Endothelial cell of umbilical vein (primary cell): ENCODE measurements at regions not wholly inside any gene's neighbourhood (a gene's known extent, or its start where the extent isn't known, plus 50 kb on each side); places are given as distances from the start of the nearest gene placed in this dataset.

Experiments
- BruUV-seq: library from RNA; stranded (reverse); fragments of 400-500 nt; replicated peaks from 2 replicates; lab custom pipeline; 2021; lab: Mats Ljungman, UMichigan
- CTCF ChIA-PET: fragments of 300-600, 350-600 bp; sonication (Branson Sonifier 250); formaldehyde crosslinking; loops from one replicate; lab custom pipeline; 2021; ENCODE audit warnings: antibody characterized with exemption, inconsistent platforms; lab: Charles Lee
- POLR2A ChIA-PET: fragments of 300-600, 350-600 bp; sonication (Branson Sonifier 250); formaldehyde crosslinking; loops from one replicate; lab custom pipeline; 2021; ENCODE audit warnings: antibody characterized with exemption, inconsistent platforms; lab: Charles Lee
- DNase-seq: peaks from one replicate; pipeline ENCODE4 v3.0.0-alpha.2; 2011; ENCODE audit warnings: low read depth, low spot score
- FAIRE-seq: peaks from 2 replicates; lab custom pipeline; 2011; peaks lifted over from hg19 to GRCh38; lab: Jason Lieb, UNC
- H2AFZ ChIP-seq: 2 replicates; pipeline ENCODE4 v1.6.0; 2012; ENCODE audit warnings: low read depth, low read length, control low read depth, inconsistent platforms
- H3K27ac ChIP-seq: 2 replicates; pipeline ENCODE4 v1.5.1; 2011; ENCODE audit warnings: low read depth, mild to moderate bottlenecking, control low read depth, low read length, moderate library complexity; ENCODE audit not compliant: insufficient read depth
- H3K27me3 ChIP-seq, 2 experiments: 2 replicates each; pipeline versions ENCODE4 v1.6.0 to v1.6.1; 2011; ENCODE audit warnings: low read length in 2 of 2, mixed read lengths in 1 of 2; ENCODE audit not compliant: control insufficient read depth in 2 of 2, insufficient read depth in 2 of 2
- H3K36me3 ChIP-seq, 2 experiments: 2 replicates in 1 of 2; 3 replicates in 1 of 2; pipeline ENCODE4 v1.5.1; 2011; ENCODE audit warnings: low read length in 2 of 2, mild to moderate bottlenecking in 1 of 2, moderate library complexity in 1 of 2; ENCODE audit not compliant: control insufficient read depth in 2 of 2, insufficient read depth in 2 of 2; ENCODE audit errors: extremely low read depth in 1 of 2
- H3K4me1 ChIP-seq: 3 replicates; pipeline ENCODE4 v1.5.1; 2011; ENCODE audit warnings: mild to moderate bottlenecking, low read length; ENCODE audit not compliant: control insufficient read depth, insufficient read depth; ENCODE audit errors: extremely low read depth
- H3K4me2 ChIP-seq: 2 replicates; pipeline ENCODE4 v1.6.1; 2011; ENCODE audit warnings: low read length, control low read depth, mixed read lengths; ENCODE audit not compliant: insufficient read depth
- H3K4me3 ChIP-seq, 3 experiments: fragments of 200-600 bp in 1 of 3; sonication (generic), shearing (Covaris generic) in 1 of 3; replicated peaks in 1 of 3; 2 replicates each; pipeline ENCODE4 v1.5.1; 2011 to 2016; ENCODE audit warnings: control low read depth in 3 of 3, low read length in 3 of 3, mild to moderate bottlenecking in 2 of 3, inconsistent platforms in 1 of 3, low read depth in 1 of 3, moderate library complexity in 1 of 3; ENCODE audit not compliant: insufficient read depth in 1 of 3
- H3K79me2 ChIP-seq: 2 replicates; pipeline ENCODE4 v1.6.0; 2012; ENCODE audit warnings: low read length, inconsistent platforms; ENCODE audit not compliant: control insufficient read depth, insufficient read depth
- H3K9ac ChIP-seq: replicated peaks from 2 replicates; pipeline ENCODE3; 2011; ENCODE audit warnings: low read length, control low read depth; ENCODE audit not compliant: insufficient read depth; ENCODE audit errors: extremely low read depth
- H3K9me1 ChIP-seq: replicated peaks from 3 replicates; pipeline ENCODE4 v1.6.0; 2011; ENCODE audit warnings: mild to moderate bottlenecking, low read length; ENCODE audit not compliant: control insufficient read depth, insufficient read depth; ENCODE audit errors: extremely low read depth
- H3K9me3 ChIP-seq: replicated peaks from 2 replicates; pipeline ENCODE4 v1.5.1; 2012; ENCODE audit warnings: low read length, inconsistent platforms; ENCODE audit not compliant: control insufficient read depth, insufficient read depth
- H4K20me1 ChIP-seq: replicated peaks from 2 replicates; pipeline ENCODE3; 2011; ENCODE audit warnings: mild to moderate bottlenecking, low read length; ENCODE audit not compliant: control insufficient read depth, insufficient read depth; ENCODE audit errors: extremely low read depth
- EZH2 ChIP-seq: IDR thresholded peaks from 2 replicates; pipeline ENCODE4 v1.6.1; 2012; ENCODE audit warnings: borderline replicate concordance, low read depth, mild to moderate bottlenecking, moderate library complexity, low read length, inconsistent platforms; ENCODE audit not compliant: severe bottlenecking
- FOS ChIP-seq: IDR thresholded peaks from 2 replicates; pipeline ENCODE4 v1.6.1; 2011; ENCODE audit warnings: mild to moderate bottlenecking, low read length, moderate library complexity, borderline replicate concordance; ENCODE audit not compliant: insufficient read depth
- GATA2 ChIP-seq: IDR thresholded peaks from 2 replicates; pipeline ENCODE4 v1.7.0; 2011; ENCODE audit warnings: low read depth, mild to moderate bottlenecking, moderate library complexity, mixed read lengths, low read length; ENCODE audit not compliant: insufficient read length, insufficient read depth
- JUN ChIP-seq: IDR thresholded peaks from 2 replicates; pipeline ENCODE4 v1.6.1; 2011; ENCODE audit warnings: borderline replicate concordance, low read depth; ENCODE audit not compliant: insufficient read length, insufficient read depth
- MYC ChIP-seq: IDR thresholded peaks from one replicate; pipeline ENCODE4 v1.6.1; 2011; ENCODE audit warnings: mild to moderate bottlenecking, low read depth, low read length
- POLR2A ChIP-seq: IDR thresholded peaks from 2 replicates; pipeline ENCODE4 v1.6.1; 2012; ENCODE audit warnings: low read depth, mild to moderate bottlenecking, control low read depth, low read length
- POLR2AphosphoS5 ChIP-seq: IDR thresholded peaks from 2 replicates; pipeline ENCODE4 v1.6.1; 2012; ENCODE audit warnings: low read depth, mild to moderate bottlenecking, control low read depth, low read length, moderate library complexity; ENCODE audit not compliant: insufficient read depth
- dilution Hi-C: fragments of 300-500 bp; cut with MboI; formaldehyde crosslinking; loops from one replicate; pipeline ENCODE4 v1.15.0; 2019; ENCODE audit warnings: low sequenced_read_pairs; ENCODE audit not compliant: extremely low pct_ligation_motif_present
- intact Hi-C: fragments of 100-400 bp; cut with micrococcal nuclease; formaldehyde crosslinking; loops from one replicate; pipeline ENCODE4 v1.10.0; 2022
- TF ChIP-seq, protein P1 (sequence below): IDR thresholded peaks from 2 replicates; pipeline ENCODE4 v1.6.1; 2011; ENCODE audit not compliant: insufficient read depth, insufficient read length
- TF ChIP-seq, protein P2 (sequence below), 2 donors: IDR thresholded peaks; 1 replicate in 1 of 2; 2 replicates in 1 of 2; pipeline ENCODE4 v1.5.1; 2011; ENCODE audit warnings: low read length in 2 of 2, mild to moderate bottlenecking in 2 of 2, moderate library complexity in 2 of 2, control low read depth in 1 of 2, inconsistent platforms in 1 of 2, low read depth in 1 of 2; ENCODE audit not compliant: insufficient read depth in 1 of 2; ENCODE audit errors: extremely low read depth in 1 of 2

DNA sequence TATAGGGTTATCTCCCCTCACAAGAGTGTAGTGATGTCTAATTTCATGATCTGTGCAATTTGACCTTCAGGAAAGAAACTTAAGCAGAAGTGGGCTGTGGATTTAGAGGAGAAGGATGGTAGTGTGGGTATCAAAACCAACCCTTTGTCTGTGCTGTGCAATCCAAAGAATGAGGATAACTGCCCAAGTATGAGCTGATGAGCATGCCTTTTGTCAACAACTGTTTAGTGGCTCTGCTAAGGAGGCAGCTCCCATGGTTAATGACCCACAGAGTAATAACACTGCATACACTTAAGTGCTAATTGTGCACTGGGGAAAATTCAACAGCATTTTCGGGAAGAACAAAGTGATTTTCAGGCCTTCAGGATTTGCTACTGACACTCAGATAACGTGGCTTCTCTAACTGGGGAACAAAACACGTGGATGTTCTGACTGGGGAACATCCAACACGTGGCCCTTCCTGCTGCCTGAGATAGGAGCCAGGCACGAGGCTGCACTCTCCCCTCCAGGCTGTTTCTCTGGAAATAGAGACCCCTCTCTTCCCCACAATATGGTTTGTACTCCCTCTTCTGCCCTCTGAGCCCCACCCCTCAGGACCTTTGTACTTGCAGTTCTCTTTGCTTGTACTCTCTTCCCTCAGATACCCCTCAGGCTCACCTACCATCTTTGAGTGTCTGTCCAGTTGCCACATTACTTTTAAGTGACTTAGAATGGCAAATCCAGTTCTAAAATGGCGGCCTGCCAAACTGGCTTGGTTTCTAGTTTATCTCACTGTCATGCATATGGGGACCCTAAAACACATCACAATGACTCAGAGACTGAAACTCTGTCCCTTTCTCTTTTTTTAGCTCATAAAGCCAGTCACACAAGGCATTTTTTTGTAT is 234.9 kb upstream of the POU2AF2 start:
- POLR2A ChIA-PET, result no interaction called here

More for the DNA sequence above, 234.9 kb upstream of the POU2AF2 start:
- no peaks in the 10 kb centered on the region for H3K4me1 ChIP-seq
- FAIRE-seq, result no peak
- H3K4me3 ChIP-seq, result no peak overlapping the region
- H3K36me3 ChIP-seq, result no peaks in the 10 kb centered on the region
- dilution Hi-C loops, result no loop called here
- no peak overlapping the region for H2AFZ ChIP-seq
- no peaks in the 10 kb centered on the region for H3K27me3 ChIP-seq
- no peak for TF ChIP-seq MYC
- TF ChIP-seq, protein P1, sequence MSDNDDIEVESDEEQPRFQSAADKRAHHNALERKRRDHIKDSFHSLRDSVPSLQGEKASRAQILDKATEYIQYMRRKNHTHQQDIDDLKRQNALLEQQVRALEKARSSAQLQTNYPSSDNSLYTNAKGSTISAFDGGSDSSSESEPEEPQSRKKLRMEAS, result no peak
- no peak for TF ChIP-seq POLR2A
- TF ChIP-seq EZH2, result no peak
- TF ChIP-seq JUN, result no peak
- TF ChIP-seq, protein P2, sequence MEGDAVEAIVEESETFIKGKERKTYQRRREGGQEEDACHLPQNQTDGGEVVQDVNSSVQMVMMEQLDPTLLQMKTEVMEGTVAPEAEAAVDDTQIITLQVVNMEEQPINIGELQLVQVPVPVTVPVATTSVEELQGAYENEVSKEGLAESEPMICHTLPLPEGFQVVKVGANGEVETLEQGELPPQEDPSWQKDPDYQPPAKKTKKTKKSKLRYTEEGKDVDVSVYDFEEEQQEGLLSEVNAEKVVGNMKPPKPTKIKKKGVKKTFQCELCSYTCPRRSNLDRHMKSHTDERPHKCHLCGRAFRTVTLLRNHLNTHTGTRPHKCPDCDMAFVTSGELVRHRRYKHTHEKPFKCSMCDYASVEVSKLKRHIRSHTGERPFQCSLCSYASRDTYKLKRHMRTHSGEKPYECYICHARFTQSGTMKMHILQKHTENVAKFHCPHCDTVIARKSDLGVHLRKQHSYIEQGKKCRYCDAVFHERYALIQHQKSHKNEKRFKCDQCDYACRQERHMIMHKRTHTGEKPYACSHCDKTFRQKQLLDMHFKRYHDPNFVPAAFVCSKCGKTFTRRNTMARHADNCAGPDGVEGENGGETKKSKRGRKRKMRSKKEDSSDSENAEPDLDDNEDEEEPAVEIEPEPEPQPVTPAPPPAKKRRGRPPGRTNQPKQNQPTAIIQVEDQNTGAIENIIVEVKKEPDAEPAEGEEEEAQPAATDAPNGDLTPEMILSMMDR (IDR thresholded peaks at IDR 0.05; ENCODE audit: extremely low read depth in 1 of 2, insufficient read depth in 1 of 2, low read depth in 1 of 2, low read length in 2 of 2), result no peak
- no peak for TF ChIP-seq POLR2AphosphoS5
- no peak for TF ChIP-seq FOS
- TF ChIP-seq GATA2, result no peak
- no peaks in the 10 kb centered on the region for H4K20me1 ChIP-seq
- H3K9me1 ChIP-seq, result no peaks in the 10 kb centered on the region
- H3K9me3 ChIP-seq, result no peaks in the 10 kb centered on the region
- no peak for DNase-seq
- no TSS peak for BruUV-seq
- no peak overlapping the region for H3K27ac ChIP-seq
- intact Hi-C loops, result no loop called here
- H3K4me2 ChIP-seq, result no peak overlapping the region
- no peak overlapping the region for H3K9ac ChIP-seq
- H3K79me2 ChIP-seq, result no peaks in the 10 kb centered on the region
- CTCF ChIA-PET, result no interaction called here
